ENCODE measurements at regions not wholly inside any gene's neighbourhood (a gene's known extent, or its start where the extent isn't known, plus 50 kb on each side); places are given as distances from the start of the nearest gene placed in this dataset.

GRCh38 chrY:12465706-12466105 lies 235.3 kb upstream of the USP9Y start:
- no peak overlapping the region for H3K4me3 ChIP-seq (ENCODE audit: low read depth, poor library complexity, severe bottlenecking)
- intact Hi-C loops (cut with DNase I; ENCODE audit: low total_unique reads), result no loop called here
- DNase-seq (ENCODE audit: low spot score in 2 of 2), result no peak
- TF ChIP-seq, protein P1, sequence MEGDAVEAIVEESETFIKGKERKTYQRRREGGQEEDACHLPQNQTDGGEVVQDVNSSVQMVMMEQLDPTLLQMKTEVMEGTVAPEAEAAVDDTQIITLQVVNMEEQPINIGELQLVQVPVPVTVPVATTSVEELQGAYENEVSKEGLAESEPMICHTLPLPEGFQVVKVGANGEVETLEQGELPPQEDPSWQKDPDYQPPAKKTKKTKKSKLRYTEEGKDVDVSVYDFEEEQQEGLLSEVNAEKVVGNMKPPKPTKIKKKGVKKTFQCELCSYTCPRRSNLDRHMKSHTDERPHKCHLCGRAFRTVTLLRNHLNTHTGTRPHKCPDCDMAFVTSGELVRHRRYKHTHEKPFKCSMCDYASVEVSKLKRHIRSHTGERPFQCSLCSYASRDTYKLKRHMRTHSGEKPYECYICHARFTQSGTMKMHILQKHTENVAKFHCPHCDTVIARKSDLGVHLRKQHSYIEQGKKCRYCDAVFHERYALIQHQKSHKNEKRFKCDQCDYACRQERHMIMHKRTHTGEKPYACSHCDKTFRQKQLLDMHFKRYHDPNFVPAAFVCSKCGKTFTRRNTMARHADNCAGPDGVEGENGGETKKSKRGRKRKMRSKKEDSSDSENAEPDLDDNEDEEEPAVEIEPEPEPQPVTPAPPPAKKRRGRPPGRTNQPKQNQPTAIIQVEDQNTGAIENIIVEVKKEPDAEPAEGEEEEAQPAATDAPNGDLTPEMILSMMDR (IDR thresholded peaks at IDR 0.05), result no peak
- TF ChIP-seq POLR2A (IDR thresholded peaks at IDR 0.05), result no peak
- WGBS, 2 donors, result 96% methylated on average over 3 of the region's 3 CpGs; no CpG with 5 or more reads in 1 of the 2 donors

DNA sequence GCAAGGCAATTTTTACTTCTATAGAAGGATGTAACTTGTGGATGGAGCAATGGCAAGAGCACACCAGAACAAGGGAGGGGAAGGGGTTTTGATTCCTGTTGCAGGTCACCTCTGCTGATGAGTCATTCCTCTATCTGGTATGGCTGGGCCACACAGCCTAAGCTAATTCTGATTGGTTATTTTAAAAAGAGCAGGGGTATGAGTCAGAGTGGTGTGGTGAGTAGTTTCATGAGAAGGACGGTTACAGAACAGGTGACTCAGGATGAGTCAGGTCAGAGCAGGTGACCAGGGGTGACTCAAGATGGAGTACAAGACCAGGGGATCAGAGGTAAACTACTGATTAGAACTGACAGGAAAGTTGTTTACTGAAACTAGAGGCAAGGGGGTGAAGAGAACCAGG lies 231.9 kb upstream of the USP9Y start:
- WGBS, 2 donors, result 50% methylated on average over 1 of the region's 1 CpG; no CpG with 5 or more reads in 1 of the 2 donors
- DNase-seq (ENCODE audit: low spot score in 2 of 2), result no peak
- intact Hi-C loops (cut with DNase I; ENCODE audit: low total_unique reads), result no loop called here
- no peak overlapping the region for H3K4me3 ChIP-seq (ENCODE audit: low read depth, poor library complexity, severe bottlenecking)
- no peak for TF ChIP-seq POLR2A (IDR thresholded peaks at IDR 0.05)
- TF ChIP-seq, protein P1 (IDR thresholded peaks at IDR 0.05), result no peak

DNA sequence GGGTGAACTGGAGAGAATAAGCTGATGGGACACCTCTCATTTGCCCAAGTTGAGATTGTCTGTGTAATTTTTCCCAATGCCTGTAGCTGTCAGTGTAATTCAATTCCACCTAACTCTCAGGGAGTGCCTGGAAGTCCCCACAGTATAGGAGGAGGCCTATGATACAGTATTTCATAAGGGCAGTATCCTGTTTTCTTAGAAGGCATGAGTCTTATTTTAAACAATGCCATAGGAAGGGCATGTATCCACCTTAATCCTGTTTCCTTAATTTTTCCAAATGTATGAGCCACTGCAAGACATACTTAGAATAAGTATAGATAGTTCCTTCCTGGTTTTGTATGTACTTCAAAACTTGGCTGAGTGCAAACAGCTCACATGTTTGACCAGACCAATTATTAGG lies 226.6 kb upstream of the USP9Y start:
- H3K4me3 ChIP-seq (ENCODE audit: low read depth, poor library complexity, severe bottlenecking), result no peak overlapping the region
- no peak for DNase-seq (ENCODE audit: low spot score in 2 of 2)
- TF ChIP-seq, protein P1 (IDR thresholded peaks at IDR 0.05), result no peak
- no peak for TF ChIP-seq POLR2A (IDR thresholded peaks at IDR 0.05)
- intact Hi-C loops (cut with DNase I; ENCODE audit: low total_unique reads), result no loop called here

DNA sequence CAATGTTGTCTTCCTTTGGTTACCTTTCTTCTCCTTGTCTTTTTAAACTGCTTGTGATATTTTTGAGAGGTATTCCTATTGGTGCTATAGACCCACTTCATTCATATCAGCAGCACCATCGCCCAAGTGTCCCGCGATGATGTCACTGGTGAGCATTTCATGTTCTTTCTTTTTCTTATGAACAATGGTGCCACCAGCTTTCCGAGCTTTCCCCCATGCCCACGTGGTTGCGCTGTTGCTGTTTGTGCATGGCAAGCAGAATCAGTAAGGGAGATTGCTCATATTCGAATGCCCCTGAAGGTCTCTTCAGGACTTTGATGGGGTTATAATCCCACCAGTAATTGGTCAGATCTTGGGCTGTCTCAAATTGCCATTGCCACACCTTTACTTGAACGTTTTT lies 221.6 kb upstream of the USP9Y start:
- 39% methylated on average over 8 of the region's 8 CpGs; no CpG with 5 or more reads in 1 of the 2 donors for WGBS, 2 donors
- intact Hi-C loops (cut with DNase I; ENCODE audit: low total_unique reads), result no loop called here
- DNase-seq (ENCODE audit: low spot score in 2 of 2), result no peak
- no peak overlapping the region for H3K4me3 ChIP-seq (ENCODE audit: low read depth, poor library complexity, severe bottlenecking)
- TF ChIP-seq, protein P1 (IDR thresholded peaks at IDR 0.05), result no peak
- TF ChIP-seq POLR2A (IDR thresholded peaks at IDR 0.05), result no peak

- 32% methylated on average over 3 of the region's 3 CpGs; no CpG with 5 or more reads in 1 of the 2 donors for WGBS, 2 donors
- no peak for TF ChIP-seq POLR2A (IDR thresholded peaks at IDR 0.05)
- TF ChIP-seq, protein P1 (IDR thresholded peaks at IDR 0.05), result no peak
- DNase-seq (ENCODE audit: low spot score in 2 of 2), result no peak
- no peak overlapping the region for H3K4me3 ChIP-seq (ENCODE audit: low read depth, poor library complexity, severe bottlenecking)
- intact Hi-C loops (cut with DNase I; ENCODE audit: low total_unique reads), result no loop called here
Measured at GRCh38 chrY:12483394-12483793, 217.6 kb upstream of the USP9Y start.

- H3K4me3 ChIP-seq (ENCODE audit: low read depth, poor library complexity, severe bottlenecking), result no peak overlapping the region
- 52% methylated on average over 11 of the region's 13 CpGs; no CpG with 5 or more reads in 1 of the 2 donors for WGBS, 2 donors
- no peak for DNase-seq (ENCODE audit: low spot score in 2 of 2)
- intact Hi-C loops (cut with DNase I; ENCODE audit: low total_unique reads), result no loop called here
- no peak for TF ChIP-seq POLR2A (IDR thresholded peaks at IDR 0.05)
- TF ChIP-seq, protein P1 (IDR thresholded peaks at IDR 0.05), result no peak
Measured at GRCh38 chrY:12490558-12491209, 210.3 kb upstream of the USP9Y start.
